GM08714 (cell line): ENCODE measurements at regions not wholly inside any gene's neighbourhood (a gene's known extent, or its start where the extent isn't known, plus 50 kb on each side); places are given as distances from the start of the nearest gene placed in this dataset.
"Not testable (repeated sequence)": the region's sequence is repeated elsewhere in the genome, so short reads cannot be mapped to it uniquely, and the experiment has no call there.

Experiments used
- H3K4me3 ChIP-seq: fragments of 200-500 bp; sonication (Bioruptor generic); 2 replicates; pipeline ENCODE4 v1.5.1; 2014; ENCODE audit warnings: mild to moderate bottlenecking, low read length, inconsistent platforms
- ZNF274 ChIP-seq: IDR thresholded peaks from 2 replicates; pipeline ENCODE4 v1.6.1; 2012; ENCODE audit warnings: mild to moderate bottlenecking, low read depth, low read length

DNA sequence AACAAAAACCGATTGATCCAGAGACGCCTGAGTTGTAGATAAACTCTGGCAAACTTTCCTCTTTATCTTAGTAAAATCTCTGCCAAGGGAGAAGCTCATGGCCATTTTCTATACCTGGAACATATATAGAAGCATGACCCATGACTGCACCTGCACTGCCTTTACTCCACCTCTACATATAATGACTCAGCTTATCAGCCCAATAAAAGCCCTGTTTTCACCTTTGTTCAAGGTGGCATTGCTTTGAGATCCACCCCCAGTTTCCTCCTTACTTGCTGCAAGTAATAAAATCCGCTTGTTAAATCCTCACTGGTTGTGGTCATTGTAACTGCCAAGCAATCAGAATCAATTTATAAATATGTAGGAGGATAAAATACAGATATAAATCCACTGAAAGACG, 1280.4 kb downstream of the NSUN3 start:
- TF ChIP-seq ZNF274 = no peak
- no peak overlapping the region for H3K4me3 ChIP-seq

DNA sequence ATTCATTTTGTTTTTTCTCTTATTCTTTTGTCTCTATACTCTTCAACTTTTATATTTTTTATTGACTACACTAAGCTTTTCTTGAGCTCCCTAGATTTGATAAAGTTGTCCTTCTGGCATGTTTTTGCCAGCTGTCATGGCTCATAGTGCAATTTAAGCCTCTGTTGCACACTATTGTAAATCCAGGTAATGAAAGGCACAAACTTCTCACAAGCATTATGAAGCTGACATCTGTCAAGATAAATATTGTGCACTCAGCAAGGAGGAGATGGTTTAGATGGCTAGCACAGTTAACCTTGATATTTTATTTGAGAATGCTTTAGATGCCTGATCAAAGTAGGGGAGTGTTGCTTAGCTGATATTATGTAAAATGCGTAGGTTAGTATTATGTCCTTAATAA, 1280.9 kb downstream of the NSUN3 start:
- no peak for TF ChIP-seq ZNF274
- no peak overlapping the region for H3K4me3 ChIP-seq

DNA sequence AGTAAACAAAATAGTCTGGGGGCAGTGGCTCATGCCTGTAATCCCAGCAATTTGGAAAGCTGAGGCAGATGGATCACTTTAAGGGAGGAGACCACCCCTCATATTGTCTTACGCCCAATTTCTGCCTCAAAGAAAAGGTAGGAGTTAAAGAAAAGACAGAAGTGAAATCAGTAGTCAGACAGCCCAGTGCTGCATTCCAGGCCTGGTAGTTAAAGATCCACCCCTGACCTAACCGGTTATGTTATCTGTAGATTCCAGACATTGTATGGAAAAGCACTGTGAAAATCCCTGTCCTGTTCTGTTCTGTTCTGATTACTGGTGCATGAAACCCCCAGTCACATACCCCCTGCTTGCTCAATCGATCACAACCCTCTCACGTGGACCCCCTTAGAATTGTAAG, 1285.1 kb downstream of the NSUN3 start:
- H3K4me3 ChIP-seq = not testable (repeated sequence)

DNA sequence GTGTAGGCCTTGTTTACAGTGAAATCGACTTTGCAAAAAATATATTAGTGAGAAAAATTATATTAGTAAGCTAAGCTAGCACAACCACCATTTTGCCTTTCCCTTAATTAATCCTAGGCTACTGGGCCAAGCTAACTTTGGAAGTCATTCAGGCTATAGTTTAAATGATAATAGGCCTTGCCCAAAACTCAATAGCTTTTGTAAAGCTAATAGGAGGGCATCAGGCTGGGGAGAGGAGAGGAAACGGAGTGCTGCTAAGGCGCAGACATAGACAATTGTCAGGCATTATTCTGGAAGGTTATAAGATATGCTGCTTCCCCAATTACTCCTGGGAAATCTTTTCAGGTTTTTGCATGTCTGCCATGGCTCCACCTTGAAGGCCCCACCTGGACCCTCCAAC, 1286.0 kb downstream of the NSUN3 start:
- no peak for TF ChIP-seq ZNF274
- H3K4me3 ChIP-seq = no peak overlapping the region

- no peak overlapping the region for H3K4me3 ChIP-seq
- no peak for TF ChIP-seq ZNF274
Observed at GRCh38 chr3:95350049-95350448, 1287.2 kb downstream of the NSUN3 start.

GRCh38 chr3:95351158-95351557, 1288.3 kb downstream of the NSUN3 start:
- no peak overlapping the region for H3K4me3 ChIP-seq
- no peak for TF ChIP-seq ZNF274

- no peak for TF ChIP-seq ZNF274
- H3K4me3 ChIP-seq = no peak overlapping the region
Observed at GRCh38 chr3:95352471-95352870, 1289.6 kb downstream of the NSUN3 start.

GRCh38 chr3:95354489-95354888, 1291.6 kb downstream of the NSUN3 start:
- H3K4me3 ChIP-seq = no peak overlapping the region
- no peak for TF ChIP-seq ZNF274

- TF ChIP-seq ZNF274 = no peak
Observed at GRCh38 chr3:95356764-95357501, 1294.1 kb downstream of the NSUN3 start.

GRCh38 chr3:95387242-95388021, 1324.6 kb downstream of the NSUN3 start:
- no peak for TF ChIP-seq ZNF274

More at GRCh38 chr3:95356764-95357501, 1294.1 kb downstream of the NSUN3 start:
- H3K4me3 ChIP-seq = peak overlapping the region; percentile 49; the same call in 1 of the 2 replicates

DNA sequence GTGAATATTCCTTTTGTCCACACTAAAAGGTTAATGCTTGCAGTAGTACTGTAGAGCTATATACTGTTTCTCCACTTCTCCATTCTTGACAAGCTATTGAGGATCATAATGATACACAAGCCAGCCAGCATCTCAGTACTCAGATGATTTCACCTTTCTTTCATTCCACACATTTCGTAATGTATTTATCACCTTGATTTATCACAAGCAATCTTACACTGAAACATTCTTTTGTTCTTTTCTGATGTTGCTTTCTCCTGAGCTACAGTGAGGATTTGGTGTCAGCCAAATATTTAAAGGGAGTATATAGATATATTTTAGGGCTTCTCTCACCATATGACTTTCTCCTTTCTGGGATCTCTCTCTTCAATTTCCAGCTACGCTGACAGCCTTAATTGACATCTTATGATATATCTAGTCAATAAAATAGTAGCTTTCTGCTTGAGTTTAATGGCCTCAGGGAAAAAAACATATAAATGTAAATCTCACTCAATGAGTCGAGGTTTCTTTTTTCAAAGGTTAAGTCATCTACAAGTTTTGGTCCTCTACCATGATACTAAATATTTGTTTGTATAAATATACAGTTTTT, 1327.0 kb downstream of the NSUN3 start:
- no peak overlapping the region for H3K4me3 ChIP-seq
- no peak for TF ChIP-seq ZNF274

More at GRCh38 chr3:95387242-95388021, 1324.6 kb downstream of the NSUN3 start:
- H3K4me3 ChIP-seq = no peak overlapping the region

- H3K4me3 ChIP-seq = no peak overlapping the region
- TF ChIP-seq ZNF274 = no peak
Observed at GRCh38 chr3:95394286-95394685, 1331.4 kb downstream of the NSUN3 start.

DNA sequence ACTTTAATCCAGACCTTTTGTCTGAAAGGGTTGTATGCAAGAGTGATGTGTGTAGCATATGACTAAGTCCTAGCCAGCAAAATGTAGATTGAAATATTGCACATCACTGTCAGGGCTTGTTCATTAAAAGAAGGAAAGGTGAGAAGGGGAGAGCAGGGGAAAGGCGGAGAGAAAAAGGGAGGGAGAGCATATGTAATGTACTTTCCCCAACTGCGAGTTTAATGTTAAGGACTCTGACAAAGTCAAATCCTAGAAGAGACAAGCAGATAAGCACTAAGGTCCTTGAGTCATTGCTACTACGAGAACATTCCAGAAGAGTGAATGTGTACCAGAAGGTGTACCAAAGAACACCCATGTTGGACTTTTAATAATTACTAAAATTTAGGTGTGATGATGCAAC, 1336.7 kb downstream of the NSUN3 start:
- no peak overlapping the region for H3K4me3 ChIP-seq
- TF ChIP-seq ZNF274 = no peak

- H3K4me3 ChIP-seq = no peak overlapping the region
- TF ChIP-seq ZNF274 = no peak
Observed at GRCh38 chr3:95401693-95402092, 1338.8 kb downstream of the NSUN3 start.
